Upper lobe of right lung (tissue), 1 donor: ENCODE measurements at regions not wholly inside any gene's neighbourhood (a gene's known extent, or its start where the extent isn't known, plus 50 kb on each side); places are given as distances from the start of the nearest gene placed in this dataset.

Experiments
- ATAC-seq: fragments of 200-7000 bp; cut with Tn5 transposase; one replicate; pipeline ENCODE4 v1.9.1; 2020; ENCODE audit warnings: mild to moderate bottlenecking, moderate library complexity
- DNase-seq: peaks from one replicate; pipeline ENCODE4 v3.0.0-alpha.2; 2020
- H3K27ac ChIP-seq: fragments of 200-600 bp; one replicate; pipeline ENCODE4 v1.8.0; 2022
- H3K27me3 ChIP-seq: fragments of 200-600 bp; one replicate; pipeline ENCODE4 v1.8.0; 2022; ENCODE audit warnings: mild to moderate bottlenecking
- H3K36me3 ChIP-seq: fragments of 200-600 bp; one replicate; pipeline ENCODE4 v1.8.0; 2022
- H3K4me1 ChIP-seq: fragments of 200-600 bp; one replicate; pipeline ENCODE4 v1.8.0; 2022
- H3K4me3 ChIP-seq: fragments of 200-600 bp; one replicate; pipeline ENCODE4 v1.8.0; 2022; ENCODE audit warnings: mild to moderate bottlenecking
- H3K9me3 ChIP-seq: fragments of 200-600 bp; one replicate; pipeline ENCODE4 v1.8.0; 2022
- intact Hi-C: fragments of 100-400 bp; cut with DNase I; formaldehyde crosslinking; loops from one replicate; pipeline ENCODE4 v1.11.0; 2022
- TF ChIP-seq, protein P1 (sequence below): fragments of 200-600 bp; IDR thresholded peaks from one replicate; pipeline ENCODE4 v1.8.0; 2022; ENCODE audit warnings: antibody characterized with exemption
- donor health status: DM: no; HTN: yes; CAD: no; lungs with severe emphysema.

- H3K27ac ChIP-seq = no peak overlapping the region
- no peaks in the 10 kb centered on the region for H3K36me3 ChIP-seq
- no peak overlapping the region for H3K4me3 ChIP-seq
- H3K4me1 ChIP-seq = no peaks in the 10 kb centered on the region
- ATAC-seq (no peak), DNase-seq (no peak)
- H3K27me3 ChIP-seq = peaks cover 5% of the 10 kb centered on the region
- intact Hi-C loops = no loop called here
- H3K9me3 ChIP-seq = no peaks in the 10 kb centered on the region
- TF ChIP-seq, protein P1, sequence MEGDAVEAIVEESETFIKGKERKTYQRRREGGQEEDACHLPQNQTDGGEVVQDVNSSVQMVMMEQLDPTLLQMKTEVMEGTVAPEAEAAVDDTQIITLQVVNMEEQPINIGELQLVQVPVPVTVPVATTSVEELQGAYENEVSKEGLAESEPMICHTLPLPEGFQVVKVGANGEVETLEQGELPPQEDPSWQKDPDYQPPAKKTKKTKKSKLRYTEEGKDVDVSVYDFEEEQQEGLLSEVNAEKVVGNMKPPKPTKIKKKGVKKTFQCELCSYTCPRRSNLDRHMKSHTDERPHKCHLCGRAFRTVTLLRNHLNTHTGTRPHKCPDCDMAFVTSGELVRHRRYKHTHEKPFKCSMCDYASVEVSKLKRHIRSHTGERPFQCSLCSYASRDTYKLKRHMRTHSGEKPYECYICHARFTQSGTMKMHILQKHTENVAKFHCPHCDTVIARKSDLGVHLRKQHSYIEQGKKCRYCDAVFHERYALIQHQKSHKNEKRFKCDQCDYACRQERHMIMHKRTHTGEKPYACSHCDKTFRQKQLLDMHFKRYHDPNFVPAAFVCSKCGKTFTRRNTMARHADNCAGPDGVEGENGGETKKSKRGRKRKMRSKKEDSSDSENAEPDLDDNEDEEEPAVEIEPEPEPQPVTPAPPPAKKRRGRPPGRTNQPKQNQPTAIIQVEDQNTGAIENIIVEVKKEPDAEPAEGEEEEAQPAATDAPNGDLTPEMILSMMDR = no peak
These were observed 244.3 kb upstream of the NFE2L3 start for GRCh38 chr7:25907731-25908130.

GRCh38 chr7:25908154-25908949 lies 243.6 kb upstream of the NFE2L3 start:
- Histone ChIP-seq H3K4me3 (no peak overlapping the region), H3K9me3 (no peaks in the 10 kb centered on the region), H3K4me1 (no peaks in the 10 kb centered on the region), H3K27ac (no peak overlapping the region), H3K36me3 (no peaks in the 10 kb centered on the region), H3K27me3 (peaks cover 5% of the 10 kb centered on the region)
- DNase-seq (no peak), ATAC-seq (no peak)
- intact Hi-C loops = no loop called here
- TF ChIP-seq, protein P1 = no peak

DNA sequence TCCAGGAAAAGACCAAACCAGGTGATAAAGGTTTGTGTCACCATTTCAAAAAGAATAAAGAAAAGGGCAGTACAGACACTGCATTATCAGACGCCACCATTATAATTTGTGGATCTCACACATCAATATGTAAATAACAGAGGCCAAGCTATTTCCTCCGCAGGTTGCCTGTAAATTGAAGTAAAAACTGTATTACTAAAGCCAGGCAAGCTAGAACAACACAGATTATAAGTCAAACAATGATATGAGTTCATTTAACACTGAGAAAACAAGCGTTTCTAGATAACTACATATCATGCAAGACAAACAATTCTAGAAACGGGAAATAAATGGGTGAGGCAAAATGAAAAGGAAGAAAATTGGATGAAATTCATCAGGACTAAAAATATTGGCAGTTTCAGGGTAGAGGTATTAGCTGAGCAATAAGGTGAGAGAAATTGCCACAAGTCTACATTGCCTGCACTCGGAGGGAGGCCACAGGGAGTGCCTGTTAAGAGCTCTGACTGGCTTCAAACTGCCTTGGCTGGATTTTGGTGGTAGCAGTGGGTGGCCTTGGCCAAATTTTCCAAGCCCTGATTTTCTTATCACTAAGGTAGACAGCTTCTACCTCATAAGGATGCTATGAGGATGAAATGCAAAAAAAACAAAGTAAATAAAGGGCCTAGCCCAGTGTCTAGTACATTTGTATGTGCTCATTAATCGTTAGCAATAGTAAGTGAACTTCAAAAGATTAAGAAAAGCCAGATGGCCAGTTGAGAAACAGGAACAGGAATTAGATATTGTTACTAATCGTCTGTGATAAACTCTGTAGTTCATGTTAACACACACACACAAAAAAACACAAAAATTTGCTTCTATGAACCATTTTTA lies 240.0 kb upstream of the NFE2L3 start:
- TF ChIP-seq, protein P1 = no peak
- DNase-seq = no peak
- H3K27ac ChIP-seq = no peak overlapping the region
- peaks cover 9% of the 10 kb centered on the region for H3K27me3 ChIP-seq
- H3K4me3 ChIP-seq = no peak overlapping the region
- no peaks in the 10 kb centered on the region for H3K9me3 ChIP-seq
- no peaks in the 10 kb centered on the region for H3K4me1 ChIP-seq
- intact Hi-C loops = no loop called here
- no peaks in the 10 kb centered on the region for H3K36me3 ChIP-seq
- ATAC-seq = no peak

DNA sequence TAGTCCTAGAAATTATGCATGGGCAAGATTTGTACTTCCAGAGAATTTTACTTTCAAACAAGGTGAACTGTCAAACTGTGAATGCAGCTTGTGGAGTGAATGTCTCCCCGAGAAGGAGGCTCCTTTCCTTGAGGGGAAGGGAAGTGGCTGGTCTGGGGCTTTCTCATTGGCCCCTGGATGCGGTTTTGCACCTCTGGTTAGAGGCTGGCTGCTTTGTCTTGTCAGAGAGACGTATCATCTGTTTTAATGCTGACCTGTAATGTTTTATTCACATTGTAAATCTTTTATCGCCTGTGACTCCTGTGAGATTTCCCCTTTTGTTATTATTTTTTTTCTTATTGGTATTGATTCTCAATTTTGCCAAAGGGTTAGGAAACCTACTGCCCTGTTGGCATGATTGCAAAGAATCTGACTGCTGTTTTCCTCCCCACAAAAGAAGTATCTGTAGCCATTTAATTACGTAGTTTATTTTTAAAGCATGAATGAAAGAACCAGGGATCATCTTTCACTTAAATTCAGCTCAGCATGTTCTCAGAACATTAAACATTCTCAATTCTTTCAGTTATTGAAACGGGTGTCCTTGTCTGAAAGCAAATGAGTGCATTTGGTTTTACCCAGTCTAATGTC lies 238.3 kb upstream of the NFE2L3 start:
- ATAC-seq = no peak
- TF ChIP-seq, protein P1 = no peak
- intact Hi-C loops = no loop called here
- Histone ChIP-seq H3K9me3 (no peaks in the 10 kb centered on the region), H3K36me3 (no peaks in the 10 kb centered on the region), H3K4me3 (no peak overlapping the region), H3K4me1 (no peaks in the 10 kb centered on the region), H3K27ac (no peak overlapping the region), H3K27me3 (peaks cover 4% of the 10 kb centered on the region)
- DNase-seq = no peak

DNA sequence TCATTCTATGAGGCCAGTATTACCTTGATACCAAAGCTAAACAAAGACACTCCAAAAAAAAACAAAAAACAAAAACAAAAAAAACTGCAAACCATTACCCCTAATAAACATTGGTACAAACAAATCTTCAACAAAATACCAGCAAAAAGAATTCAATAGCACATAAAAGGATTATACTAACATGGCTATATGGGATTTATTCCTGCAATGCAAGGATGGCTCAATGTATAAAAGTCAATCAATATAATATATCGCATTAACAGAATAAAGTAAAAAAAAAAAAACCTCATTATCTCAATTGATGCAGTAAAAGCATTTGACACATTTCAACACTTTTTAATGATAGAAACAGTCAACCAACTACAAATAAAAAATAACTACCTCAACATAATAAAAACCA lies 233.3 kb upstream of the NFE2L3 start:
- intact Hi-C loops = no loop called here
- no peak for DNase-seq
- Histone ChIP-seq H3K36me3 (no peaks in the 10 kb centered on the region), H3K9me3 (no peaks in the 10 kb centered on the region), H3K27ac (no peak overlapping the region), H3K4me1 (no peaks in the 10 kb centered on the region), H3K4me3 (no peak overlapping the region), H3K27me3 (peaks cover 4% of the 10 kb centered on the region)
- no peak for ATAC-seq
- TF ChIP-seq, protein P1 = no peak
